Breast epithelium (tissue), 3 donors: ENCODE measurements at regions not wholly inside any gene's neighbourhood (a gene's known extent, or its start where the extent isn't known, plus 50 kb on each side); places are given as distances from the start of the nearest gene placed in this dataset.

Experiments used
- CTCF ChIP-seq, 3 donors: fragments of 450-650 bp; IDR thresholded peaks; one replicate each; pipeline ENCODE4 v1.5.1; 2016 to 2017; ENCODE audit warnings: antibody characterized with exemption in 3 of 3, mild to moderate bottlenecking in 3 of 3, moderate library complexity in 3 of 3
- POLR2A ChIP-seq: fragments of 450-650 bp; IDR thresholded peaks from one replicate; pipeline ENCODE4 v1.6.1; 2016; ENCODE audit warnings: antibody characterized with exemption, mild to moderate bottlenecking, moderate library complexity
- POLR2AphosphoS5 ChIP-seq, 3 donors: sonication (generic); formaldehyde crosslinking; IDR thresholded peaks; one replicate each; pipeline ENCODE4 v1.6.1; 2017; ENCODE audit warnings: antibody characterized with exemption in 3 of 3

DNA sequence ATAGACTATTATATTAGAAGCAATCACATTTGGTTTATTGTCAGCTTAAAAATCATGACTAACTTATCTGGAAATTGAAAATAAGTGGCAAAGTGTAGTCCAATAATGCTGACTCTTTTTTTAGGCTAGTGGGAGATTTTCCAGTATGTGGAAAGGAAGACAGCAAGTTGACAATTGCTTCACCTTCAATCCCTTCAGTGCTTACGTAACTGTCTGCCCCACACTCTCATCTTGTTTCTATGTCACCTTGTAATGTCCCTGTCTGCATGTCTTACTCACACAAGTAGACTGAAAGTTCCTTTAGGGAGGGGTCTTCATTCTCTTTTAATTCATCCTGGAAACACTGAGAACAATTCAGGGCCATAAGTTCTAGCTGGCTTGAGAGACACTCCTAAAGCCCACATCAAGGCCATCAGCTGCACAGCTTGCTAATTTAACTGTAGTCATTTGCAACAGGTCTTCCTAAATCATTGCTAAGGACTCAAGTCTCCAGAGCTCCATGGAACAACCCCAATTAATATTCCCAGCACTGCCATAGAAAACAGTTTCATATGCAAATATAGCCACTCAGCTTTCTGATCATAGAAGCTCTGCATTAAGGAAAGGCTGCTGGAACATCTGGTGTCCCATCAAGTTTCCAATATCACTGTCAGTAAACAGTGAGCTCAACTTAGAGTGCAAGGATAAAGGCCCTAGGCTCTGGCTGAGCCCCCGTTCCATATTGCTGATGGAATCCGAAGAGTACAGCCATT lies 230.5 kb downstream of the ETAA1 start:
- TF ChIP-seq POLR2A, result no peak
- no peak for TF ChIP-seq CTCF (IDR thresholded peaks at IDR 0.05)
- TF ChIP-seq POLR2AphosphoS5 (IDR thresholded peaks at IDR 0.05), result no peak
